Spleen (tissue), 7 donors: ENCODE measurements at regions not wholly inside any gene's neighbourhood (a gene's known extent, or its start where the extent isn't known, plus 50 kb on each side); places are given as distances from the start of the nearest gene placed in this dataset.

Experiments
- CTCF ChIP-seq, 11 experiments: fragments of 200-600 bp in 7 of 11; fragments of 450-650 bp in 4 of 11; sonication (generic) in 4 of 11; IDR thresholded peaks in 8 of 11; conservative IDR thresholded peaks in 3 of 11; 1 replicate in 7 of 11; 2 replicates in 4 of 11; pipeline versions ENCODE4 v1.4.0 to v1.8.0; 2016 to 2021; ENCODE audit warnings: antibody characterized with exemption in 11 of 11, inconsistent platforms in 4 of 11, mild to moderate bottlenecking in 1 of 11
- POLR2A ChIP-seq, 3 donors: fragments of 450-650 bp; IDR thresholded peaks; one replicate each; pipeline ENCODE4 v1.5.1; 2017; ENCODE audit warnings: antibody characterized with exemption in 3 of 3, mild to moderate bottlenecking in 1 of 3
- POLR2AphosphoS5 ChIP-seq, 3 donors: sonication (generic); formaldehyde crosslinking; IDR thresholded peaks; one replicate each; pipeline ENCODE4 v1.5.1; 2017; ENCODE audit warnings: antibody characterized with exemption in 3 of 3
- donor health status: DM: no; HTN: no; CAD: no; lungs with moderate emphysema.
- donor health status: DM: no; HTN: no; CAD: no.
- donor health status: DM: no; HTN: no; CAD: no.

- TF ChIP-seq CTCF (IDR thresholded peaks at IDR 0.05 in 8 of 11, conservative IDR thresholded peaks at IDR 0.05 in 3 of 11): no peak
- no peak for TF ChIP-seq POLR2A (IDR thresholded peaks at IDR 0.05)
- no peak for TF ChIP-seq POLR2AphosphoS5 (IDR thresholded peaks at IDR 0.05)
These were observed 546.1 kb upstream of the ADAMTS5 start for GRCh38 chr21:27513016-27513415.
